GM19324 (cell line): ENCODE measurements at regions not wholly inside any gene's neighbourhood (a gene's known extent, or its start where the extent isn't known, plus 50 kb on each side); places are given as distances from the start of the nearest gene placed in this dataset.
"Not testable (repeated sequence)": the region's sequence is repeated elsewhere in the genome, so short reads cannot be mapped to it uniquely, and the experiment has no call there.

ENCODE experiments used
- ATAC-seq: cut with Tn5 transposase; IDR thresholded peaks from one replicate; pipeline ENCODE4 v1.9.1; 2021; ENCODE audit warnings: mild to moderate bottlenecking, moderate library complexity; ENCODE audit not compliant: unreplicated experiment, low FRiP score

DNA sequence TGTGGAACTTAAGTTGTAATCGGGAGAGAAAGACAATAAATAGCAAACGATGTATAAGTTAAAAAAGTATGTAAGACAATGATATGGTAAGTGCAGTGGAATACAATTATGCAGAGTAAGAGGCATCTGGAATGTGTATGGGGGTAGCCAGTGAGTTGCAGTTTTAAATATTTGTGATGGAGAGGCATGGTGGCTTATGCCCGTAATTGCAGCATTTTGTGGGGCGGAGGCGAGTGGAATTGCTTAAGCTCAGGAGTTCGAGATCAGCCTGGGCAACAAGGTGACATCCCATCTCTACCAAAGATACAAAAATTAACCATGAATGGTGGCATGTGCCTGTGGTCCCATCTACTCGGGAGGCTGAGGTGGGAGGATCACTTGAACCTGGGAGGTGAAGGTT is 52.5 kb upstream of the WDFY3 start:
- no peak for ATAC-seq

DNA sequence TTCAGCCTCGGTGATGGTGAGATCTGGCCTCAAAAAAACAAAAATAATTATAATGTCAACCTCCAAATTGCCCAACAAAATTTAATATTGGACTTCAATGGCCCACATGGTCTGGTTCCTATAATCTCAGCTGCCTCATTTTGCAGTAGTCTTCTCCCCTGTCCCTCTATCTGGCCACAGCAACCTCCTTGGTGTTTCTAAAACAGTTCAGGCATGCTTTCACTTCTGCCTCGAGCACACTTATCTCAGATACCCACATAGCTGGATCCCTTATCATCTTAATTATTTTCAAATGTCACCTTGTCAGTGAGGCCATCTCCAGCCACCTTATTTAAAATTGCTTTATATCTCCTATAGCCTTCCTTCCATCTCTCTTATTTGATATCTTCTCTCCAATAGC is 52.9 kb upstream of the WDFY3 start:
- no peak for ATAC-seq

DNA sequence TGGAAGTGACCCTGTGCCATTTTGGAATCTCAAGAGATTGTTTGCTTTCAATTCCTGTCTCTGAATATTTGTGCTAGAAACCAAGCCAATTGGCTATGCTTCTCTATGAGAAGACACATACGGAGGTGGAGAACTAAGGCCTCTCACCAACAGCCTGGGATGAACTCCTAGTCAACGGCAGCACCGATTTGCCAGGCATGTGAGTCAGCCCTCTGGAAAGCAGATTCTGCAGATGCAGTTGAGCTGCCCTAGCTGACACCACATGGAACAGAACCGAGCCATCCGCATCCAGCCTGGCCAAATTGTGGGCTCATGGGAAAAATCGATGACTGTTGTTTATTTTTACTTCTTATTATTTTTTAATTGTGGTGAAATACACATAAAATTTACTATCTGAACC is 58.2 kb upstream of the WDFY3 start:
- no peak for ATAC-seq

DNA sequence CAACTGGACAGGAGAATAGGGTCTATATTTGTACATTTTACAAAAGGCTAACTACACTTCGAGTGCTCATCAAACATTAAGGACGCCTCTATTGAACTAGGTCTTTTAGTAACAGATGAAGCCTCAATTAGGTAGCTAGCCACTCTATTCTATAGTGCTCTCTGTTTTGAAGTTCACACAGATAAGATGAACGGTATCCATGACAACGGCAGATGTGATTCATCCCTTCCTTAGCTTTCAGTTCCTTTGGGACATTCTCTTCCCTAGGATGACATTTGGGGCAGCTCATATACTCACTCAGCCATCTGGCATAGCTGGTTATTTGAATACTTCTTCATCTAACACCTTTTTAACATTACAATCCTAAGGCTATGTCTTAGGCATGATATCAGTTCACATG is 62.4 kb upstream of the WDFY3 start:
- ATAC-seq = no peak

DNA sequence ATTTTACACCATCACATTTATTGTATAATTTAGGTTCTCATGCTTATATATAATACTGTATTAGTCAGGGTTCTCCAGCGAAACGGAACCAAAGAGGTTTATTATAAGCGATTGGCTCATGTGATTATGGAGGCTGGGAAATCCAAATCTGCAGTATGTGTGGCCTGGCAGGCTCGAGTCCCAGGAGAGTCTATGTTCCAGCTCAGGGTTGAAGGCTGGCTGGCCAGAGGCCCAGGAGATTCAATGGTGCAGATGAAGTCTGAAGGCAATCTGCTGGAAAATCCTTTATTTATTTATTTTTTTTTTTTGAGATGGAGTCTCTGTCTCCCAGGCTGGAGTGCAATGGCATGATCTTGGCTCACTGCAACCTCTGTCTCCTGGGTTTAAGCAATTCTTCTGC is 63.0 kb upstream of the WDFY3 start:
- ATAC-seq = no peak

DNA sequence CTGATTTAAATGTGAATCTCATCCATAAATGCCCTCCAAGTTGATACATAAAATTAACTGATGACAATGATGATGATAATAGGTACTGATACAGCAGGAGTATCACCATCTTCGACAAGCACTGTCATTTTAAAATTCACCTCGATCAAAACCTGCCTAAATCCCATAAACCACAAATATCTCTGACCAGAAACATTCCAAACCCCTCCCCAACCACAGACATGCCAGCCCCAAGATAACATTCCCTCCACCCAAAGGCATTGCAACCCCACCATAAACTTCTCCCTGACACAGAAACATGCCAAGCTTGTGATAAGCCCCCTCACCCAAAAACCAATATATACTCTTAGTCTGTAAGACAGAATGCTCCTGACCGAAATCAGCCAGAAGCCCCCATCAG is 63.7 kb upstream of the WDFY3 start:
- ATAC-seq = no peak

DNA sequence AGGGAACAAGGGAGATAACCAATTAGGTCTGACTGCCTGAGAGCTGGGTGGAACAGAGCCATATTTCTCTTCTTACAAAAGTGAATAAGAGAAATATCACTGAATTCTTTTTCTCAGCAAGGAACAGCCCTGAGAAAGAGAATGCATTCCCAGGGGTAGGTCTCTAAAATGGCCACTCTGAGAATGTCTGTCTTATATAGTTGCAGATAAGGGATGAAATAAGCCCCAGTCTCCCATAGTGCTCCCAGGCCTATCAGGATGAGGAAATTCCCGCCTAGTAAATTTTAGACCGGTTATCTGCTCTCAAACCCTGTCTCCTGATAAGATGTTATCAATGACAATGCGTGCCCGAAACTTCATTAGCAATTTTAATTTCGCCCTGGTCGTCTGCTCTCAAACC is 67.3 kb upstream of the WDFY3 start:
- not testable (repeated sequence) for ATAC-seq

DNA sequence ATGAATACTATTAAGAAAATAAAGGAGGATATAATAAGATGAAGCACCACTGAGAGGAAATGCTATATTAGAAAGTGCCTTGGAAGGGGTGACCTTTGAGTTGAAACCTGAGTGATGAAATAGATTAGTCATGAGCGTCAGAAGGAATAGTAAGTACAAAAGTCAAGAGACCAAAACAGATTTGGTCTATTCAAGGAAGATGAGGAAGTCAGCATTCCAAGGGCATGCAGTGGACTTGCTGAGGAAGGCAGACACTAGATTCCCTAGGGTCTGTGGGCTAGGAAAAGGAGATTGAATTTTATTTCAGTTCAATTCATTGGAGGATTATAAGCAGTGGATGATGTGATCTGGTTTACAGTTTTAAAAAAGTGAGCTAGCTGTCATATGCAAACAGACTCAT is 73.0 kb upstream of the WDFY3 start:
- ATAC-seq = no peak

DNA sequence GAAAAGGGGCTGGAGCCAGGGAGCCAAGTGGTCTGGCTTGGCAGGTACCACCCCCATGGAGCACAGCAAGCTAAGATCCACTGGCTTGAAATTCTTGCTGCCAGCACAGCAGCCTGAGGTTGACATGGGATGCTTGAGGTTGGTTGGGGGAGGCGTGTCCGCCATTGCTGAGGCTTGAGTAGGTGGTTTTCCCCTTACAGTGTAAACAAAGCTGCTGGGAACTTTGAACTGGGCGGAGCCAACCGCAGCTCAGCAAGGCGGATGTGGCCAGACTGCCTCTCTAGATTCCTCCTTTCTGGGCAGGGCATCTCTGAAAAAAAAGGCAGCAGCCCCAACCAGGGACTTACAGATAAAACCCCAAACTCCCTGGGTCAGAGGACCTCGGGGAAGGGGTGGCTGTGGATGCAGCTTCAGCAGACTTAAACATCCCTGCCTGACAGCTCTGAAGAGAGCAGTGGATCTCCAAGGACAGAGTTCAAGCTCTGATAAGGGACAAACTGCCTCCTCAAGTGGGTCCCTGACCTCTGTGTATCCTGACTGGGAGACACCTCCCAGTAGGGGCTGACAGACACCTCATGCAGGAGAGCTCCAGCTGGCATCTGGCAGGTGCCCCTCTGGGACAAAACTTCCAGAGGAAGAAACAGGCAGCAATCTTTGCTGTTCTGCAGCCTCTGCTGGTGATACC is 77.5 kb upstream of the WDFY3 start:
- ATAC-seq = not testable (repeated sequence)

DNA sequence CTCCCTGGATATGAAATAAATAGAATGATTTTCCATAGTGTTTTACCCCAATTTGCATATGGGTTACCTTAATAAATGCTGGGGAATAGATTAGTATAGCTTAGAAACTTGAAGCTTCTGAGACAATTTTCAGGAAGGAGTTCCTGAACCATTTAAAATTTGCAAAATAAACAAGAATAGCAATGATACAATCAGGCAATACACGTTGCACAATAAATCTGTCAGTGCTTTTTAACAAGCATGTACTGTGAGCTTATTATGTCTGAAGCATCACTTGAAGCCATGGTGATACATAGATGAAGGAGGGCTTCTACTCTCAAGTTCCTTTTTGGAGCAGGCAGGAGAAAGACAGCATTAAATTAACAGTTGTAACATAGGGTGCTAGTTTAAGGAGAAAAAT is 84.2 kb upstream of the WDFY3 start:
- ATAC-seq = no peak

DNA sequence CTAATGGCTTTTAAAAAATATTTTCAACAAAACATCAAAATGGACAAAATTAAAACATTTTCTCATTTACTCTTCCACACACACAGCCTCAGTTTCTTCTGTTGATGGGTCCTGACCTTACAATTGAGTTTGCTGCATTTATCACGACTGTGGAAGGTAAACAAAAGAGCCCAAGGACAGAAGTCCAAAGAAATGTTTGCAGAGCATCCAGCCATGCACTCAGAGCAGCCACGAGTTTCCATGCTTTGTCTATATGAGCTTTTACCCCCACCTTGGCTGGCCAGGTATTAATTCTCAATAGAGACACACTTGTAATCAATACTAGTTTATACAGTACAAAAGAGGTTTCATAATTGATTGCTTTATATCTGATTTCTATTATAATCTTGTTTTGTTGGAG is 85.0 kb upstream of the WDFY3 start:
- ATAC-seq = no peak

DNA sequence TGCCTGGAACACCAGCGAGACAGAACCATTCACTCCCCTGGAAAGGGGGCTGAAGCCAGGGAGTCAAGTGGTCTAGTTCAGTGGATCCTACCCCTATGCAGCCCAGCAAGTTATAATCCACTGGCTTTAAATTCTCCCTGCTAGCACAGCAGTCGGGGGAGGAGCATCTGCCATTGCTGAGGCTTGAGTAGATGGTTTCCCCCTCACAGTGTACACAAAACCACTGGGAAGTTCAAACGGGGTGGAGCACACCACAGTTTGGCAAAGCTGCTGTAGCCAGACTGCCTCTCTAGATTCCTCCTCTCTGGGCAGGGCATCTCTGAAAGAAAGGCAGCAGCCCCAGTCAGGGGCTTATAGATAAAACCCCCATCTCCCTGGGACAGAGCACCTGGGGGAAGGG is 88.4 kb upstream of the WDFY3 start:
- not testable (repeated sequence) for ATAC-seq

DNA sequence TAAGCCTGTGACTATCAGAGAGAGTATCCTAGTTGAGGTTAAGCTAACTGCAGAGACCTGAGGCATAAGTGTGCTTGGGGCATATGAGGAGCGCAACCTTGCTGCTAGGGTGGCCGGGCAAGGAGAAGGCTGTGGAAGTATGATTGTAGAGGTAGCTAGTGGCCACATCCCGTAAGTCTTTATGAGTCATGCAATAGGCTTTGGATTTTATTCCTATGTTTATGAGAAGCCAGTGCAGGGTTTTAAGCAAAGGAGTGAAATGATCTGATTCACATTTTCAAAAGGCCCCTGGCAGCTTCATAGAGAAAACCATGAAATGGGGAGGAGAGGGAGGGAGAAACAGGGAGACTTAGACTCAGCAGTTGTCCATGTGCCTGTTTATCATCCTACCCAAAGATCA is 92.1 kb upstream of the WDFY3 start:
- no peak for ATAC-seq

DNA sequence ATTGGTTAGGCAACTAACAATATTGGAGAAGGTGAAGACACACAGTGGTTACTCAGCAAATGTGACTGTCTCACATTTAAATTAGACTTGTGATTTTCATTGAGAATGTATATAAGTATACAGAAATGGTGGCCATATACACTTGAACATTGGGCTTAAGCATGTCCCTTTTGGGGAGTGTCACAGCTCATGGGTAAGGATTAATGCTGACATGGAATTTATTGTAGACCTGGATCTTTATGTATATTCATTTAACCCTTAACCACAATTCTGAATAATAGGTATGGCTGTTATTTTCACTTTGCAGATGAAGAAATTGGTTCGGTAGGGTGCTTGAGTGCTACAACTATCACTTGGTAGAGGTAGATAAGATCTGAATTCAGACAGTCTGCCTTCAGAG is 95.5 kb upstream of the WDFY3 start:
- ATAC-seq = no peak

DNA sequence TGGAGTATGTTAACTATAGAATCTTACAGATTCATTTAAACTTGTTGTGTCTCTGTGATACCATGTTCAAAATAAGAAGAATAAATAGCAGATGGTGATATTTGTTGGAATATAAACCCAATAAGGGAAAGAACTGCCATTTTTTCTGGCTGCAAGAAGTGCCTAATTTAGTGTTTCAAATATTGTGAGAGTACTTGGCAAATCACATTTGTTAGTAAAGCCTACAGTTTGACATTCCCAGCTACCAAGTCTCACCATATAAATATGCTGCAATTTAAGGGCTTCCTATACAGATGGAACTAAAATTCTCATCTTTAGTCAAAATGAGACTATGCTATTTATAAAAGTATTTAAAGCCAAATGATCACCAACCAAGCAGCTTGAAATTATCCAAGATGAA is 96.0 kb upstream of the WDFY3 start:
- no peak for ATAC-seq

DNA sequence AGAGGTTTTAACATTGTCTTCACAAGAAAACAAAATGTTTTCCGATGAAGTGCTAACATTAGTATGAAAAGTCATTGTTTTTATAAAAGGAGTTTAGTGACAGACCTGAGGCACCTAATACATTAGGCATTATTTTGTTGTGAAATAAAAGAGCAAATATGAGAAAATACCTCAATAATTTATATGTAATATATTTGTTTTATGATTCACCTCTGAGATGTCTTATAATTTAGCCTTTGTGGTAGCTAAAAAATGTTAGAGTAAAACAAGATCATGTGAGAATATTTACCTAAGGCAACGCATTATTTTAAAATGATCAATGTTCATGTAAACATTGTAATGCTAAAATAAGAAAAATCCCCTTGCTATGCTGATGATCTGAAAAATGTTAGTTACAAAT is 100.9 kb upstream of the WDFY3 start:
- no peak for ATAC-seq

DNA sequence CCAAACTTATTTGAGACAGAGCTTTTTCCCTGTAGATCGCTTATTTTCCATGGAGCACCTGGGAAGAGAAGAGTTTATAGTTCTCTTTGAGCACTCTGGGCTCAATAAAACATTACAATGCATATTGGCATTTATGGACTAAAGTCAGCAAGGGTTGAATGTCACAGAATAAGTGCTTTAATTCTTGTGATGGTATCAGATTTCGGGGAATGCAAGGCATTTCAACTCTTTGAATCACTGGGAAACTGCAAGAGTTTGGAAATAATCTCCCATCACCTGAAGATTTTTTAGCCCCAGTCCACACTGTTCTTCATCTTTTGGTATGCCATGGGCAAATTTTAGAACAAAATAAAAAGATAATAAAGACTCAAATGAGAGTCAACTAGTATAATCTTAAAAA is 111.5 kb upstream of the WDFY3 start:
- ATAC-seq = no peak

DNA sequence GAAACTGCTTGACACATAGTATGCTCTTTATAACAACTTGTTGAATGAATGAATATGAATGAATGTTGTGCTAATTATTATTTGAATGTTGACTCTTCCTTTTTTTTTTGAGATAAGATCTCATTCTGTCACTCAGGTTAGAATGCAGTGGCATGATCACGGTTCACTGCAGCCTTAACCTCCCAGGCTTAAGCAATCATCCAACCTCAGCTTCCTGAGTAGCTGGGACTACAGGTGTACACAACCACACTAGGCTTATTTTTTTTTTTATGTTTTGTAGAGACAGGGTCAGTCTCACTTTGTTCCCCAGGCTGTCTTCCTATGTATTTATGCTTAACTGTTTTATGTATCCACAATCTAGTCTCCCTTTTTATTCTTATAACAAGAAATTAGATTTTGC is 114.7 kb upstream of the WDFY3 start:
- no peak for ATAC-seq

DNA sequence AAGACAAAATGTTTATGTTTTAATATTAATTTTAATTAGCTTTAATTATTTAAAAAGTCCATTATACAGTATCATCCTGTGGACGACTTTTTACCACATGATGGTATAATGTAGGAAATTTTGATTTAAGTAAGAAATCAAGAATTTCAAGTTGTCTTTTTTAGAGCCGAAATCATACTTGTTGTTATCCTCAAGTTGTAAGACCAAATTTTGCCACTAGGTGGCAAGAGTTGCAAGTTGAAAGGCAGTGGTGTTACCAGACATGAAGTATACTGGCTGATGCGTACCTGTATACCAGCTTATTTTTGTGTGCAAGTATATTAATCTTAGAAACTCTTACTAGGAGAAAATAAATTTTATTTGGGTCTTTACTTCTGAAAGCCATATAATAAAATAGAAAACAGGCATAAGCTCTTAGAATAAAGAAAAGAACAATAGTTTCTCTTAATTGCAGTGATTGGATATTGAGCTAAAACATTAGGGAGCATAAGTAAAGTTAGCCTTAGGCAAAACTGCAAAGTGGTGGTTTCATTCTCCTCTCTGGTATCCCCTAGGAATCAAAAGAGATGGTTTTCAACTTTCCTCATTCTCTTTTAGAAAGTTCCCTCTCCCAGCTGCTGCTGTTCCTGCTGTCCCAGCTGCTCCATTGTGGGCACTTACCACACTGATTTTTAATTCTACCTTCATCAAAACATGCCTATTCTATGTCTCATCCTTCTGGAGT is 118.0 kb upstream of the WDFY3 start:
- peak; percentile 74 for ATAC-seq

DNA sequence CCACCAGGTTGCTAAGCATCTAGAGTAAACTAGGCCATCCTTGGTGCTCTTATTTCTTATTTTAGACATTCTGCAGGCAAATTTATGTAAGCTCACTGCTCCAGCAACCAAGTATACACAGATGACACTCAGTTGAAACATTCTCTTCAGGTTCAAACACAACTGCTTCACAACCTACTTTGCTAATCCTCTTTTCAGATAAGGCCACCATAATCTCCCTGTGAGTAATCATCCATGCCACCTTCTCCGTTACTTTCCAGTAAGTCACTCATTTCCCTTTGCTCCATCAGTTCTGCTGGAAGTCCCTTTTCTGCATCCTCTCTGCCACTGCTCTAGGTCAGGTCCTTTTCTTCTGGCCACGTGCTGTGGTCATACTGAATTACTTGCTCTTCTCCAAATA is 120.2 kb upstream of the WDFY3 start:
- ATAC-seq = no peak

DNA sequence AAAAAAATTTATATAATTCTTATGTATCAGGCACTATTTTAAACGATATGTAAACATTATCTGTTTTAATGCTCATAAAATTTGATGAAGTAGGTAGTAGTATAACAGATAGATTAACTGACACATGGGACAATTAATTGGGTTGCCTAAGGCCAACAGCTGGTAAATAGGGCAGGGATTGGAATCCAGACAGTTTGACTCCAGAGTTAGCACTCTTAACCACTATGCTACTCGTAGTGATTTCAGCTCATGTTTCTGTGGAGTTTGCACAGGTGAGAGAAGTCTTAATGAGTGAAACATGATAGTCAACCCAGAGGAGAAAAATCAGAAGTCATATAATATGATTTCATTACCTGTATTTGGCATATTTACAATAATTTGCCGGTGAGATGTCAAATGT is 126.0 kb upstream of the WDFY3 start:
- ATAC-seq = no peak

DNA sequence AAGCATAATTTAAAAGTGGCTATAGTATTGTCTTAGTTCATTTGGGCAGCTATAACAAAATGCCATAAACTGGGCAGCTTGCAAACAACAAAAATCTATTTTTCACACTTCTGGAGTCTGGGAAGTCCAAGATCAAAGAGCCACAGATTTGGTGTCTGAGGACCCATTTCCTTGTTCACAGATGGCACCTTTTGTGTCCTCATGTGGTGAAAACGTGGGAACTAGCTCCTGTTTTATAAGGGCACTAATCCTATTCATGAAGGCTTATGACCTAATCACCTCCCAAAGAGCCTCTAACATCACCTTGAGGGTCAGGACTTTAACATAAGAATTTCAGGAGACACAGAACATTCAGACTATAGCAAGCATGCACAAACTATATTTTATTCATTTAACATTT is 126.5 kb upstream of the WDFY3 start:
- ATAC-seq = no peak

DNA sequence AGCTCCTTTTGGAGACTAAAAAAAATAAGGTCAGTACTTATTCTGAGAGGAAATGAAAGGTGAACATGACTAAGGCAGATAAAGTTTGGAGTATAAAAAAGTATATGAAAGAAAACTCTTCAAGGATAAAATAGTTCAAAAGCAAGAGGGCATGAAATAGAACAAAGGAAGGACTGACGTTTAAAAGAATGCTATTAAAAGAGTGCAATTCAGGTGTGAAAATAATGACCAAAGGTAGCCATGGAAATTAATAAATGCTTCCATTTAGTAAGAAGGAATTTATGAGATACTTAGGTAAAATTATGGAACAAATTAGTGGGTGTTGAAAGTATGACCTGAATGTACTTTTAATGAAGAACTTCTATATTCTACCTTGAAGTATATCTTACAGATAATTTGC is 128.2 kb upstream of the WDFY3 start:
- no peak for ATAC-seq
